ENCODE measurements at regions not wholly inside any gene's neighbourhood (a gene's known extent, or its start where the extent isn't known, plus 50 kb on each side); places are given as distances from the start of the nearest gene placed in this dataset.
A peak's percentile ranks its signal among the peaks of the same experiment; 100 is the strongest.

DNA sequence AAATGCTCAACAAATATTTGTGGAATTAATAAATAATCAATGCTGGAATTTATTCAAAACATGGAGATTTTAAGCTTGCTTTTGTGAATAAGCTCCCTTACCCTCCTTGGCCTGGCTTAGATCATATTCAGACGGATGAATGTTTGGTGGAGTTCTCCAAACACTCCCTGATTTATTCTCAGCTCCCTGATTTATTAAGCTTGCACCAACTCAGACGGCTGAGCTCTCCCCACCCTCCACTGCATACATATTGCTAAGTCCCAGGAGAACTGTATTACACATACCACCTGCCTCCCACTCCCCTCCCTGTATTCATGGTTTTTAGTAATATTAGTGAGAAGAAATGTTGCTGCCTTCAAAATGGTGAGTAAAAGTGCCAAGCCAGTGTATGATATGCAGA is 1057.5 kb downstream of the SORCS3 start:
- Histone ChIP-seq H3K9me3 (ENCODE audit: control insufficient read depth in 4 of 4, insufficient read depth in 3 of 4, low read length in 3 of 4) (no peaks in the 10 kb centered on the region), H3K27me3 (ENCODE audit: control insufficient read depth in 3 of 3, insufficient read depth in 3 of 3, low read length in 2 of 3) (no peaks in the 10 kb centered on the region), H3K9ac (ENCODE audit: insufficient read depth in 1 of 2, low read length in 2 of 2) (no peak overlapping the region), H3K4me1 (ENCODE audit: control insufficient read depth in 5 of 5, insufficient read depth in 5 of 5, low read length in 5 of 5) (no peaks in the 10 kb centered on the region), H3K4me3 (no peak overlapping the region), H3K27ac (ENCODE audit: low read depth in 1 of 2, low read length in 1 of 2) (no peak overlapping the region), H3K36me3 (ENCODE audit: control insufficient read depth in 4 of 4, insufficient read depth in 4 of 4, low read length in 4 of 4) (no peaks in the 10 kb centered on the region)
- DNase-seq (no peak), ATAC-seq (ENCODE audit: insufficient read depth, low FRiP score) (no peak)
- TF ChIP-seq, protein P1, sequence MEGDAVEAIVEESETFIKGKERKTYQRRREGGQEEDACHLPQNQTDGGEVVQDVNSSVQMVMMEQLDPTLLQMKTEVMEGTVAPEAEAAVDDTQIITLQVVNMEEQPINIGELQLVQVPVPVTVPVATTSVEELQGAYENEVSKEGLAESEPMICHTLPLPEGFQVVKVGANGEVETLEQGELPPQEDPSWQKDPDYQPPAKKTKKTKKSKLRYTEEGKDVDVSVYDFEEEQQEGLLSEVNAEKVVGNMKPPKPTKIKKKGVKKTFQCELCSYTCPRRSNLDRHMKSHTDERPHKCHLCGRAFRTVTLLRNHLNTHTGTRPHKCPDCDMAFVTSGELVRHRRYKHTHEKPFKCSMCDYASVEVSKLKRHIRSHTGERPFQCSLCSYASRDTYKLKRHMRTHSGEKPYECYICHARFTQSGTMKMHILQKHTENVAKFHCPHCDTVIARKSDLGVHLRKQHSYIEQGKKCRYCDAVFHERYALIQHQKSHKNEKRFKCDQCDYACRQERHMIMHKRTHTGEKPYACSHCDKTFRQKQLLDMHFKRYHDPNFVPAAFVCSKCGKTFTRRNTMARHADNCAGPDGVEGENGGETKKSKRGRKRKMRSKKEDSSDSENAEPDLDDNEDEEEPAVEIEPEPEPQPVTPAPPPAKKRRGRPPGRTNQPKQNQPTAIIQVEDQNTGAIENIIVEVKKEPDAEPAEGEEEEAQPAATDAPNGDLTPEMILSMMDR (IDR thresholded peaks at IDR 0.05; ENCODE audit: control extremely low read depth, extremely low read depth), result no peak
- WGBS, 2 donors, result 57 to 67% methylated on average over 2 of the region's 2 CpGs

DNA sequence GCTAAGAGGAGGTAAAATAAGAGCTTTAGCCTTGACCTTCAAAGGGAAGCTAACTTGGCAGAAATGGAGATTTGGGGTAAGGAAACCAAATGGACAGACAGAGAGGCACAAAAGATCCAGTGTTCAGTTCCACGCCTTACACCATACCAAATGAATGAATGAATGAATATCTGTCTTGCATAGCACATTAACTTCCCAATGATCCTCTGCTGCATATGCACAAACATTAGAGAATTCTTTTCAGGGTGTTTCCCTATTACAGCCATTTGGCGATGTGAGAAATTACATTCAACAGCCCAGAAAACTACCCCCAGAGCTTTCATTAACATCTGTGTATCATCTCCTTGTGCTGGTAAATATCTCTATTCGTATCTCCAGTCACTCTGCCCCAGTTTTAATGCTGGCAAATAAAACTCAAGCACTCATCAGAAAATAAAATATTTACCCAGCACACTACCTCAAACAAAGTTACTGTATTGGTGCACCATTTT is 1056.2 kb downstream of the SORCS3 start:
- TF ChIP-seq, protein P1 (IDR thresholded peaks at IDR 0.05; ENCODE audit: control extremely low read depth, extremely low read depth), result no peak

DNA sequence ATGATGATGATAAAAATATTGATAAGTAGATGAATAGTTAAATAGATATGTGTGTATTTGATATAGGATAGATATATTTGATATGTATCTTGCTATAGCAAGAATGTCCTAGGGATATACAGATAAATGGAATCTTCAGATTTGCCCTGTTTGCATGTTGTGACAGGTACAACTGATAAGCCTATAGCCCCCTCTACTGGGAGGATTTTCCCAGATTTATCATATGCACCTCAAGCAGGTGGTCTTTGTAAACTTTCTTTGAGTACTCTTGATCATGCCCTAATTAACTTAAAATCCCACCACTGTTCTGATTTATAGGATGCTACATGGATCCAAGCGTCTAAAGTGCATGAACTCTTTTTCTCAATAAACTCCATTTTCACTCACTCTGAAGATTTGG is 1050.7 kb downstream of the SORCS3 start:
- Histone ChIP-seq H3K4me3 (no peak overlapping the region), H3K27me3 (ENCODE audit: control insufficient read depth in 3 of 3, insufficient read depth in 3 of 3, low read length in 2 of 3) (no peaks in the 10 kb centered on the region), H3K36me3 (ENCODE audit: control insufficient read depth in 4 of 4, insufficient read depth in 4 of 4, low read length in 4 of 4) (no peaks in the 10 kb centered on the region), H3K4me1 (ENCODE audit: control insufficient read depth in 5 of 5, insufficient read depth in 5 of 5, low read length in 5 of 5) (no peaks in the 10 kb centered on the region), H3K9me3 (ENCODE audit: control insufficient read depth in 4 of 4, insufficient read depth in 3 of 4, low read length in 3 of 4) (no peaks in the 10 kb centered on the region), H3K27ac (ENCODE audit: low read depth in 1 of 2, low read length in 1 of 2) (no peak overlapping the region), H3K9ac (ENCODE audit: insufficient read depth in 1 of 2, low read length in 2 of 2) (no peak overlapping the region)
- ATAC-seq (ENCODE audit: insufficient read depth, low FRiP score), result no peak
- DNase-seq, result peak in 2 of 3 donors; percentile 6 to 34
- whole genome bisulfite sequencing, 2 donors, result 29 to 41% methylated on average over 1 of the region's 1 CpG
- TF ChIP-seq, protein P1 (IDR thresholded peaks at IDR 0.05; ENCODE audit: control extremely low read depth, extremely low read depth), result no peak

More for the DNA sequence above, 1056.2 kb downstream of the SORCS3 start:
- Histone ChIP-seq H3K9ac (ENCODE audit: insufficient read depth in 1 of 2, low read length in 2 of 2) (no peak overlapping the region), H3K4me3 (no peak overlapping the region), H3K27me3 (ENCODE audit: control insufficient read depth in 3 of 3, insufficient read depth in 3 of 3, low read length in 2 of 3) (no peaks in the 10 kb centered on the region), H3K36me3 (ENCODE audit: control insufficient read depth in 4 of 4, insufficient read depth in 4 of 4, low read length in 4 of 4) (no peaks in the 10 kb centered on the region), H3K9me3 (ENCODE audit: control insufficient read depth in 4 of 4, insufficient read depth in 3 of 4, low read length in 3 of 4) (no peaks in the 10 kb centered on the region), H3K4me1 (ENCODE audit: control insufficient read depth in 5 of 5, insufficient read depth in 5 of 5, low read length in 5 of 5) (no peaks in the 10 kb centered on the region), H3K27ac (ENCODE audit: low read depth in 1 of 2, low read length in 1 of 2) (no peak overlapping the region)
- ATAC-seq (ENCODE audit: insufficient read depth, low FRiP score) (no peak), DNase-seq (no peak)
- 60 to 69% methylated on average over 3 of the region's 3 CpGs for WGBS, 2 donors

DNA sequence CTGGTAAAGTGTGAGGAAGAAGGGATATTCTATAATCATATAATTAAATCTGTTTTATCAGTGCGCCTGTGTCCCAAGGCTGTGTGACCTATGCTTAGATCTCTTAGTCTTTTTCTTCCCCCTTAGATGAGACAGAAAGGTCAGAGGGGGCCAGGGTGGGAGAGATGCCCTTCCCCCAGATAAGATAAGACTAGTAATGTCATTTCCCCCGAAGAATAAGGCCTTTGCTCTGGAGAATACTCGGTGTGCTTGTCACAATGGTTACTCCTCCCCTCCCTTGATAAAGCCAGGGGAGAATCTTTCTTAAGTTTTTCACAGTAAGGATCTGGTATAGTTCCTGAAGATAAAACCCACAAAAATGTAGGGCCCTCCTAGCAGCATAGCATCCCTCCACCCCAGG is 1041.8 kb downstream of the SORCS3 start:
- no peaks in the 10 kb centered on the region for H3K36me3 ChIP-seq (ENCODE audit: control insufficient read depth in 4 of 4, insufficient read depth in 4 of 4, low read length in 4 of 4)
- no peaks in the 10 kb centered on the region for H3K4me1 ChIP-seq (ENCODE audit: control insufficient read depth in 5 of 5, insufficient read depth in 5 of 5, low read length in 5 of 5)
- TF ChIP-seq, protein P1 (IDR thresholded peaks at IDR 0.05; ENCODE audit: control extremely low read depth, extremely low read depth), result no peak
- H3K4me3 ChIP-seq, result no peak overlapping the region
- ATAC-seq (ENCODE audit: insufficient read depth, low FRiP score) (no peak), DNase-seq (no peak)
- H3K27ac ChIP-seq (ENCODE audit: low read depth in 1 of 2, low read length in 1 of 2), result no peak overlapping the region
- no peaks in the 10 kb centered on the region for H3K27me3 ChIP-seq (ENCODE audit: control insufficient read depth in 3 of 3, insufficient read depth in 3 of 3, low read length in 2 of 3)
- 62 to 66% methylated on average over 3 of the region's 3 CpGs for WGBS, 2 donors
- H3K9me3 ChIP-seq (ENCODE audit: control insufficient read depth in 4 of 4, insufficient read depth in 3 of 4, low read length in 3 of 4), result peaks cover 0 to 4% (median under 1%) of the 10 kb centered on the region in 4 donors
- H3K9ac ChIP-seq (ENCODE audit: insufficient read depth in 1 of 2, low read length in 2 of 2), result no peak overlapping the region

Data from lung (tissue), 11 donors.